ENCODE measurements at regions not wholly inside any gene's neighbourhood (a gene's known extent, or its start where the extent isn't known, plus 50 kb on each side); places are given as distances from the start of the nearest gene placed in this dataset.

DNA sequence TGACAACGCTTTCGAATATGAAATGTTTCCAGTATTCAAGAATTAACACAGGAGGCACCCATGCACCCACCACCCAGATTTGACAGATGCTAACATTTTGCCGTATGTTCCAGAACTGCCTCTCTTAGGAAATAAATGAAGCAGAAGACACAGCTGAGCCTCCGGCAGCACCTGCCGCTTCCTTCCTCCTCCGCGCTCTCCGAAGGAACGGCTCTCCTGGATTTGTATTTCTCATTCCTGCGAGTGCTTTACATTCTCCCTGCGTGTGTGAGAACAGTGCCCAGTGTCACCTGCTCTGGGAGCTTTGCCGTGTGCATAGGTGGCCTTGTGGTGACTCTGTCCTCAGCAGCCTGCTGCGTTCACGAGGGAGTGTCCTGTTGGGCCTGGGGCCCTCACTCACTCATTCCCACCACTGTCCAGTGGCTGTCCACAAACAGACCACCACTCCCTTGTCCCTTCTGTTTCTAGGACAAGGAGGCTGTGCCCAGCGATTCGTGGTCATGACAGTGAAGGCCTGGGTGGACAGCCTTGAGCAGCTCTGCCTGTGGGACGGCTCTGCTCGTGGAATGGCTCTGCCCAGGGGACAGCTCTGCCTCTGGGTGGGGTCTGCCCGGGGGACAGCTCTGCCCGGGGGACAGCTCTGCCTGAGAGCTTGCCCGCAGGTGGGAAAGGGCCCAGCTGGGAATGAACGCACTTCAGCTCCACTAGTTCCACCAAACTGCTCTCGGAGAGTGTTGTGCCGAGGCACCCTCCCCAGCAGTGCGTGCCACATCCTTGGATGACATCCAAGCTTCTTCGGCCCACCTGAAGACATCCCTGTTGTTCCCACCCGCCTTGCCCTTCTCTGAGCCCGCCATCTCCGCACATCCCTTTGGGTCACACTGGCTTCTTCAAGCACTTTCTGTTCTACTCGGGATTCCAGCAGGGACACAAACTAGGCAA is 170.5 kb upstream of the PPP1R26 start:
- no peak for DNase-seq

DNA sequence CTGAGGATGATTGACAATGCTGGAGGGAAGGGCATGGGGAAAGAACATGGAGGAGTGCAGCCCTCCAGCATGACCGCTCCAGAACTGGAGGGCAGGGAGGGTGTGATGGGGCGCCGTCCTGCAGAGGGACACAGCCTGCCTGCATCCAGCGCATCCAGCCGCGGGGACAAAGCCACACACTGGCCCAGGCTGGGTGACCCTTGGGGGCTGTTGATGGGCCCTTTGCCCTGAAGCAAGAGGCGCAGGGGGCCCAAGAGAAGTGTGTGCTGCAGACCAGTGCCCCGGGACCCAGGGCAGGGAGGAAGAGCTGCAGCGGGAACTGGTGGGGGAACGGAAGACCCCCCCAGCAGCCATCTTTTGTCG is 169.8 kb upstream of the PPP1R26 start:
- DNase-seq, result no peak

- no peak for DNase-seq
Observed at GRCh38 chr9:135310134-135310533, 169.4 kb upstream of the PPP1R26 start.

DNA sequence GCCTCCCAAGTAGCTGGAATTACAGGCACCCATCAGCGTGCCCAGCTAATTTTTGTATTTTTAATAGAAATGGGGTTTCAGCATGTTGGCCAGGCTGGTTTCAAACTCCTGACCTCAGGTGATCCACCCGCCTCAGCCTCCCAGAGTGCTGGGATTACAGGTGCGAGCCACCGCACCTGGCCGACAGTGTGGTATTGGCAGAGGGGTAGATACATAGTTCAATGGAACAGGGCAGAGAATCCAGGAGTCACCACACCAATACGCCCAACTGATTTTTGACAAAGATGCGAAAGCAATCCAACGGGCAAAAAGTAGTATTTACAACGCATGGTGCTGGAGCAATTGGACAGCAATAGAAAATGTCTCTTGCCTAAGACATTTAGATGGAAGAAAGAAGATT is 164.0 kb upstream of the PPP1R26 start:
- DNase-seq, result no peak

DNA sequence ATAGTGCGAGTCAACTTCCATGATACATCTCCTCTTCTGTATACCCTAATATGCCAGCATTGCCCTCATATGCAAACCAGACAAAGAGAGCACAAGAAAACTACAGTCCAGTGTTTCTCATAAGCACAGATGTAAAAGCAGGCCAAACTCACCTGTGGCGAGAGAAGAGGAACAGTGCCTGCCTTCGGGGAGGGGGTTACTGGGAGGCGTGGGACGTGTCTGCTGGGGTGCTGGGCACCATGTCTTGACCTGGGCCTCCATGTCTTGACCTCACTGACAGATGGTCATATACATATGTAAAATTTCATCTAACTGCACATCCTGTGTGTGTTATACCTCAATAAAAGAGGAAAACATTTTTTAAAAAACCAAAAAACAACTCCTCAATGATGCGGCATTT is 159.3 kb upstream of the PPP1R26 start:
- no peak for DNase-seq

- DNase-seq, result no peak
Observed at GRCh38 chr9:135320943-135321342, 158.6 kb upstream of the PPP1R26 start.

GRCh38 chr9:135321580-135321979 is 158.0 kb upstream of the PPP1R26 start:
- no peak for DNase-seq

GRCh38 chr9:135324329-135324728 is 155.3 kb upstream of the PPP1R26 start:
- DNase-seq, result no peak

GRCh38 chr9:135326141-135326540 is 153.4 kb upstream of the PPP1R26 start:
- DNase-seq, result no peak

- DNase-seq, result no peak
Observed at GRCh38 chr9:135326633-135327152, 152.9 kb upstream of the PPP1R26 start.

GRCh38 chr9:135328485-135329417 is 150.8 kb upstream of the PPP1R26 start:
- no peak for DNase-seq

DNA sequence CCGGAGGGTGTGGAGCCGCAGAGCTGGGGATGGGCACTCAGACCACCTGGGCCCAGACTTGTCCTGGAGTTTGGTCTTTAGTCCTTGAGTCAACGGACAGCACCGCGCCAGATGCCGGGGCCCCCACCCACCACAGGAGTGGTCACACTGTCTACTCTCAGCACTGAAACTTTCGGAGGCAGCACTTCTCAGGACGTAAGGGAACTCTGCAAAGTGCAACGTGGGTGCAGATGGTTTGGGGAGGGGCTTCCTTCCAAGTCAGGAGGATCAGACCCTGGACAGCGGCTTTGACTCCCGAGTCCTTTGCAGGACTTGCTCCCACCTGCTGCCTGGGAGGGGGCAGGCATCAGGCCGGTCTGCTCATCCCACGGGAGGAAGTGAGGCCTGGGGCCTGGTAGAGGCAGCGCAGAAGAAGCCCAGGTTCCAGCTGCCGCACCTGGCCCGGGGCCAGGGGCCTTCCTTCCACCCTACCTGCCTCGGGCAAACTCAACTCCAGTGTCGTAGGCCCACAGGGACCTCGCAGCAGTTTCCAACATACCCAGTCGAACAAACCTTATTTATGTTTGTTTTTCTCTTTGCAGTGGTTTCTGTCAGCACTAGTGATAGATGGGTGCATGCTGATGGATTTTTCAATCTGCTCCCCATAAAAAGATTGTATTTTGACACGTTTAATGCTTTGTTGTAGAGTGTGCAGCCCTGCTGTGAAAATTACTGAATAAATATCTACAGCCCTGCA is 149.8 kb upstream of the PPP1R26 start:
- no peak for DNase-seq

DNA sequence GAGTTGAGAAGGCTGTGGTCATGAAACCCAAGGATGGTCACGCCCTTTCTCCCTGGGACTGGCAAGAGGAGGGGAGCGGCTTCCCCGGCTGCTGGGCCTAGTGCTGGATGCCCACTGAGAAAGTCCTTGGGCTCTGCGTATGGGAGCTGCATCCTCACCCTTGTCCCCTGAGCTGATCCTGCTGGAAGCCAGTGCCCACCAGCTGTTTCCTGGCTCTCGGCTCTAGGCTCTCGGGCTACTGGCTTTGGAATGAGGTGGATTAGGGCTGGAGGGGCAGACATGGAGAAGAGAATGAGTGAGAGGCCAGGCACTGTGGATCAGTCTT is 149.3 kb upstream of the PPP1R26 start:
- DNase-seq, result no peak

DNA sequence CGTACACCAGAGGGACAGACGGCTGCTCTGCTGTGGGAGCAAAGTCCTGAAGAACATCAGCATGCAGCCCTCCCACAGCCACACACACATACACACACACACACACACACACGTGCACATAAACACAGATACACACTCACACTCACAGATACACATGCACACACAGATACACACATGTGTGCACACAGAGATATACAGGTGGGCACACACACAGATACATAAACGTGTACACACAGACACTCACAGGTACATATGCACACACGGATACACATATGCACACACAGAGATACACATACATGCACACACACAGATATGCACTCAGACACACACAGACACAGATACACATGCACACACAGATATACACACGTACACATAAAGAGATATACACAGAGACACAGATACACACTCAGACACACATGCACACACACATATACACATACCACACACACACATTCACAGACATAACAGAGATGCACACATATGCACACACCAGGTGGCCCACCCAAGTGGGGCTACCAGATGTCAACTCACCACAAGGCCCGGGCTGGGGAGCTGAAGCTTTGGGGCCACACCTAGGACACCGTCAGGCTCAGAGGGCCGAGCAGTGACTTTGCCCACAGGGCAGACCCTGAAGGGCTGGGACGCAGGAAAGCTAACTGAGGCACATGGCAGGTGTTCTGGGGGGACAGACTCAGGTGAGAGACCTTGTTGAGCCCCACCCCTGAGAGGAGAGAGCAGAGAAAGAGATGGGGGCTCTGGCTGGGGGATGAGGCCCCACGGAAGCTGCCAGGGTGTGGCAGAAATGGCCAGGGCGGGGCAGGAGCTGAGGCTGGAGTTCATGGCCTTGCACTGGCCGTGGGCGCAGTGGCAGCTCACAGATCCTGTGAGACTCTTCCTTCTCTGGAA is 148.6 kb upstream of the PPP1R26 start:
- DNase-seq, result no peak

- DNase-seq, result no peak
Observed at GRCh38 chr9:135332516-135332915, 147.1 kb upstream of the PPP1R26 start.

DNA sequence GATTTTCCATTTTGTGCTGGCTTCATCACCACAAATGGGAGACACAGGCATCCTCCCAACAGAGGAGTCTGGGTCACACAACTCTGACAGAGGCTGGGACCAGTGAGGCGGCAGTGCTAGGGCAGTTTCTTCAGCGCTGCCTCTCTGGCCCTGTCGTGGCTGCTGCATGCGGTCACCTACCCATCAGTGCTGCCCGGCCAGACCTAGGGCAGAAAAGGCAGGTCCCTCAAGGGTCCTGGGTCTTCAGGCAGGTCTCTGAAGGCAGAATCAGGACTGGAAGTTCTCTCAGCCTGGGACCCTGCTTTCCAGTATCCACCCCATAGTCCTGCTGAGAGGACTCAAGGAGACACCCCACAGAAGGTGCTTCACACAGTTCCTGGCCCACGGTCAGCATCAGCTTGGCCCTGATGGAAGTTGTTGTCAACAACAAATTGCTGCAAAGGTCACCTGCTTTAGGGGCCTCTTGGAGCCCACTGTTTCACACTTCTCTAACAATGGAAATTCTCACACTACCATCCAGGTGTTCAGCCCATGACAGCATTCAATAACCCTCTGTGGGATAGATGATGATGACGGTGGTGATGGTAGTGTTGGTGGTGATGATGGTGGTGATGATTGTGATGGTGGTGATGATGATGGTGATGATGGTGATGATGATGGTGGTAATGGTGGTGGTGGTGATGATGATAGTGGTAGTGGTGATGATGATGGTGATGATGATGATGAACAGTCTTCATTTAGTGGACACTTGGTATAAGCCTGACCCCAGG is 146.4 kb upstream of the PPP1R26 start:
- DNase-seq, result no peak

DNA sequence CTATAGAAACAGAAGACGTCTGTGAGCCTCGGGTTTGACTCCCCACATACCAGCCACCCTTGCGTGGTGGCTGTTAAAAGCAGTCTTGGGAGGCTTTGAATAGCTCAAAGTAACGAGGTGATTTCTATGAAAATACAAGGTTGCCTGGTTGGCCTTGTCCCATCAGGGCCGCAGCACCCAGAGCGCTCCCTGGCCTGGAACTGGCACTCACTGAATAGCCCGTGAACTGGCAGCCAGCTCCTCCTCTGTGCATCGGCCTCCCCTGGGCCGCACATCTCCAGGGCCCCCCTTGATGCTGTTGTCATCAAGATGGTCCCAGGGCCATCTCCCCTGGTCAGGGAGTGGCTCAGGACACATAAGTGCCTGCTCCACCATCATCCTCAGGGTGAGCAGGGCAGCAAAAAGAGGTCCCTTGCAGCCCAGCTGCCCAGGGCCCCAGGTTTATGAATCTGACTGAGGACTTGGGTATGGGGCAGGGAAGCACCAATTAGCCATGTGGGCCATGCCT is 144.6 kb upstream of the PPP1R26 start:
- DNase-seq, result no peak

DNA sequence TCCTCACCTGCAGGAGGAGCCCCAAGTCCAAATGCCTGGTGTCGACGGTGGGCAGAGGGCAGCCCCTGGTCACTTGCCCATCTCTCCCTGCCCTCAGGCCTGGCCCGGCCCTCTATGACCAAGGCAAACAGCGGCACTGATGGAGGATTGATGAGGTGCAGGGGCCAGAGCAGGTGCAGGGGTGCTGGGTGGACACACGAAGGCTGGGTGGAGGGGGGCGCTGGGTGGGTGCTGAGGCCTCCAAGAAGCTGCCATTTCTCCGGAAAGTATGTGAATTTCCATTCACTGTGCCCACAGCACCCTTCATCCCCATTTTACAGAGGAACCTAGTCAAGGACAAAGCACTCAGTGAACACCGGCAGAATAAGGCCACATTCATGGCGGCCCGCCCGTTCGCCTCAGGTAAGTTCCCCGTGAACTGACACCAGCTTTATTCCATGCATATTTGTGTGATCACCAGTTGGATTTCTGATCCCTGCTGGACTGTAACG is 143.8 kb upstream of the PPP1R26 start:
- no peak for DNase-seq
